HG02970 (cell line): ENCODE measurements at regions not wholly inside any gene's neighbourhood (a gene's known extent, or its start where the extent isn't known, plus 50 kb on each side); places are given as distances from the start of the nearest gene placed in this dataset.

ENCODE experiments used
- ATAC-seq: cut with Tn5 transposase; IDR thresholded peaks from one replicate; pipeline ENCODE4 v1.9.1; 2021; ENCODE audit warnings: mild to moderate bottlenecking, moderate library complexity, moderate number of reproducible peaks; ENCODE audit not compliant: unreplicated experiment, low FRiP score

GRCh38 chr2:47266939-47267710 is 90.8 kb upstream of the CALM2 start:
- ATAC-seq, result no peak

- ATAC-seq, result no peak
Observed at GRCh38 chr2:47265751-47266231, 89.5 kb upstream of the CALM2 start.

- ATAC-seq, result no peak
Observed at GRCh38 chr2:47265158-47265557, 88.8 kb upstream of the CALM2 start.

GRCh38 chr2:47264686-47265085 is 88.4 kb upstream of the CALM2 start:
- ATAC-seq, result no peak

GRCh38 chr2:47264143-47264542 is 87.8 kb upstream of the CALM2 start:
- ATAC-seq, result no peak

GRCh38 chr2:47262657-47263056 is 86.3 kb upstream of the CALM2 start:
- no peak for ATAC-seq

GRCh38 chr2:47260971-47261370 is 84.7 kb upstream of the CALM2 start:
- ATAC-seq, result no peak

GRCh38 chr2:47259829-47260228 is 83.5 kb upstream of the CALM2 start:
- no peak for ATAC-seq

- ATAC-seq, result no peak
Observed at GRCh38 chr2:47257946-47258348, 81.6 kb upstream of the CALM2 start.

- ATAC-seq, result no peak
Observed at GRCh38 chr2:47256416-47257087, 80.2 kb upstream of the CALM2 start.

GRCh38 chr2:47255794-47256193 is 79.5 kb upstream of the CALM2 start:
- no peak for ATAC-seq

- no peak for ATAC-seq
Observed at GRCh38 chr2:47254464-47254863, 78.2 kb upstream of the CALM2 start.

GRCh38 chr2:47253447-47253846 is 77.1 kb upstream of the CALM2 start:
- ATAC-seq, result no peak

GRCh38 chr2:47251404-47251675 is 75.0 kb upstream of the CALM2 start:
- no peak for ATAC-seq

- no peak for ATAC-seq
Observed at GRCh38 chr2:47250586-47251403, 74.5 kb upstream of the CALM2 start.

GRCh38 chr2:47249931-47250330 is 73.6 kb upstream of the CALM2 start:
- ATAC-seq, result no peak

- ATAC-seq, result no peak
Observed at GRCh38 chr2:47249157-47249900, 73.0 kb upstream of the CALM2 start.

- no peak for ATAC-seq
Observed at GRCh38 chr2:47243596-47244323, 67.4 kb upstream of the CALM2 start.

- ATAC-seq, result no peak
Observed at GRCh38 chr2:47241715-47242114, 65.4 kb upstream of the CALM2 start.
